Lung (tissue), 11 donors: ENCODE measurements at regions not wholly inside any gene's neighbourhood (a gene's known extent, or its start where the extent isn't known, plus 50 kb on each side); places are given as distances from the start of the nearest gene placed in this dataset.

Experiments used
- ATAC-seq: fragments of 200-7000 bp; cut with Tn5 transposase; one replicate; pipeline ENCODE4 v1.9.1; 2020; ENCODE audit warnings: moderate number of reproducible peaks; ENCODE audit not compliant: insufficient read depth, low FRiP score
- DNase-seq, 3 donors: peaks; one replicate each; pipeline ENCODE4 v3.0.0-alpha.2; 2013 to 2017
- H3K27ac ChIP-seq, 2 donors: one replicate each; pipeline ENCODE4 v1.5.1; 2013; ENCODE audit warnings: mild to moderate bottlenecking in 2 of 2, moderate library complexity in 2 of 2, control low read depth in 1 of 2, inconsistent platforms in 1 of 2, low read depth in 1 of 2, low read length in 1 of 2
- H3K27me3 ChIP-seq, 3 donors: one replicate each; pipeline ENCODE4 v1.5.1; 2013; ENCODE audit warnings: low read length in 2 of 3; ENCODE audit not compliant: control insufficient read depth in 3 of 3, insufficient read depth in 3 of 3
- H3K36me3 ChIP-seq, 4 donors: one replicate each; pipeline ENCODE4 v1.5.1; 2013; ENCODE audit warnings: low read length in 4 of 4, mild to moderate bottlenecking in 1 of 4, moderate library complexity in 1 of 4; ENCODE audit not compliant: control insufficient read depth in 4 of 4, insufficient read depth in 4 of 4
- H3K4me1 ChIP-seq, 5 donors: one replicate each; pipeline ENCODE4 v1.5.1; 2013; ENCODE audit warnings: low read length in 5 of 5, mild to moderate bottlenecking in 2 of 5, moderate library complexity in 1 of 5; ENCODE audit not compliant: control insufficient read depth in 5 of 5, insufficient read depth in 5 of 5
- H3K4me3 ChIP-seq: one replicate; pipeline ENCODE4 v1.5.1; 2013; ENCODE audit warnings: mild to moderate bottlenecking, control low read depth, moderate library complexity
- H3K9ac ChIP-seq, 2 donors: one replicate each; pipeline ENCODE4 v1.5.1; 2013; ENCODE audit warnings: low read length in 2 of 2, control low read depth in 1 of 2; ENCODE audit not compliant: insufficient read depth in 1 of 2
- H3K9me3 ChIP-seq, 4 donors: one replicate each; pipeline ENCODE4 v1.5.1; 2013; ENCODE audit warnings: low read length in 3 of 4, mild to moderate bottlenecking in 1 of 4, moderate library complexity in 1 of 4; ENCODE audit not compliant: control insufficient read depth in 4 of 4, insufficient read depth in 3 of 4
- CTCF ChIP-seq: IDR thresholded peaks from 2 replicates; pipeline ENCODE4 v1.5.1; 2012; ENCODE audit warnings: mild to moderate bottlenecking; ENCODE audit errors: control extremely low read depth, extremely low read depth
- WGBS, 2 donors: extraction: QIAGEN DNeasy Blood & Tissue Kit; methylation state at CpG; one replicate each; pipeline ENCODE4 v1.1.7; 2013; 5-methylcytosine and 5-hydroxymethylcytosine counted together
- donor health status: control.
- donor health status: control.
- donor health status: Bipolar disorder and iron deficiency.
- donor health status: healthy.
- donor health status: DM: yes; HTN: yes; CAD: no.

DNA sequence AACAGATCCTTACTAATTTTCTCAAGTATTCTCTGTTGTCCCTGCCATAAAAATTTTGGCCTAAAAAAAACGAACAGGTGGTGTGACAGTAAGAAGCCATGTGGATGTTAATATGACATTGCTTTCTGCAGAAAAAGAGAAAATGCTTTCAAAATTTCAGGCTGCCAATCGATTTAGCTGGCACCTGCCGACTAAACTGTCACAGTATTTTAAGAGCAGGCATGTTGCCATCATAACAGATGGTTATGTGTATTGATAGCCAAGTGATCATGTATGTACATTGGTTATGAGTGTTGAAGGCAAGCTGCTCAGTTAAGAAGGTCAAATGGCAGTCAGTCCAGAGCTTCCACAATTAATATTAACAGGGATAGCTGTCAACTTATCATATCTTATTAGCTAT is 1017.0 kb downstream of the MRPL39 start:
- Histone ChIP-seq H3K4me1 (no peaks in the 10 kb centered on the region), H3K27ac (no peak overlapping the region), H3K27me3 (no peaks in the 10 kb centered on the region), H3K4me3 (no peak overlapping the region), H3K9me3 (no peaks in the 10 kb centered on the region), H3K36me3 (no peaks in the 10 kb centered on the region), H3K9ac (no peak overlapping the region)
- no peak for ATAC-seq
- 60 to 77% methylated on average over 3 of the region's 3 CpGs for WGBS, 2 donors
- TF ChIP-seq CTCF = no peak
- DNase-seq = no peak

DNA sequence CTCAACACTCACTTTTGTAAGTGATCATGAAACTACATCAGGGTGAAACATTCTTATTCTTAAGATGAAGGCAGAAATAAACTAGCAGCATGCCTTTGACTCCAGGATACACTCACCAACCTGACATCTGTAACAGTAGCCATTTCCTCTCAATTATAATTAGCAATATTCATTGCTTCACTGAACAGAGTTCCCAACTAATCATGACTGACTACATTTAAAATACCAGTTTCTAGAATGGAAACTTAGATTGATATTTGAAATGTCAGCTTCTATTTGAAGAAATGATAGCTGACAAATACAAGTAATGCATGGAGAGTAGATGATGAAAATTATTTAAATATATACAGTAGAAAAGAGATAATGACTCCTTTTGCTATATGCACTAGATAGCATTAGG is 1023.8 kb downstream of the MRPL39 start:
- DNase-seq (no peak), ATAC-seq (no peak)
- peaks cover 0 to 3% (median 0%) of the 10 kb centered on the region in 4 donors for H3K9me3 ChIP-seq
- no peak overlapping the region for H3K27ac ChIP-seq
- H3K9ac ChIP-seq = no peak overlapping the region
- no peaks in the 10 kb centered on the region for H3K4me1 ChIP-seq
- H3K36me3 ChIP-seq = no peaks in the 10 kb centered on the region
- TF ChIP-seq CTCF = no peak
- no peak overlapping the region for H3K4me3 ChIP-seq
- no peaks in the 10 kb centered on the region for H3K27me3 ChIP-seq

- peak in 2 of 3 donors; percentile 19 to 50 for DNase-seq
- TF ChIP-seq CTCF = no peak
Measured at GRCh38 chr21:24577301-24577700, 1030.0 kb downstream of the MRPL39 start.

DNA sequence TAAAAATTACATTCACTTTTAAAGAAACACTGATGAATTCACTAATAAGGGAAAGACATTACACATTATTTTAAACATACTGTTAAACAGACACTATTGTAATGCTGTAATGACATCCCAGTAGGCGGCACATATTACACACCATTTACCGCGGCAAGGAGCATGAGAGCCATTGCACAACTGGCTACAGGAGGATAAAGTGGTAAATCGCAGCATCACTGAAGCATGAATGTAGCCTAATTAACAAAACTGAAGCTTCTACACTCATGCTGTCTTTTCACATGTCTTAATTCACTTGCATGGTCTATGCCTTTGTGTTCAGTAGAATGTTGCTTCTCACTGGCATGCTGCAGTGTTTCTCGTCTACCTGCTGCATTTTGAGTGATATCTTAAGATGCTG is 1046.0 kb downstream of the MRPL39 start:
- Histone ChIP-seq H3K9ac (no peak overlapping the region), H3K4me3 (no peak overlapping the region), H3K27ac (no peak overlapping the region), H3K9me3 (peaks cover 0 to 3% (median 0%) of the 10 kb centered on the region in 4 donors), H3K36me3 (no peaks in the 10 kb centered on the region), H3K27me3 (no peaks in the 10 kb centered on the region), H3K4me1 (no peaks in the 10 kb centered on the region)
- ATAC-seq = no peak
- 90 to 94% methylated on average over 5 of the region's 5 CpGs for WGBS, 2 donors
- no peak for DNase-seq
- TF ChIP-seq CTCF = no peak

More at GRCh38 chr21:24577301-24577700, 1030.0 kb downstream of the MRPL39 start:
- 62 to 79% methylated on average over 2 of the region's 2 CpGs for WGBS, 2 donors
- Histone ChIP-seq H3K36me3 (no peaks in the 10 kb centered on the region), H3K27me3 (no peaks in the 10 kb centered on the region), H3K4me1 (peaks cover 0 to 6% (median 0%) of the 10 kb centered on the region in 5 donors), H3K27ac (no peak overlapping the region), H3K9ac (no peak overlapping the region), H3K4me3 (no peak overlapping the region), H3K9me3 (no peaks in the 10 kb centered on the region)
- ATAC-seq = no peak
